Activated T-cell treated with anti-CD3 and anti-CD28 coated beads for 48 hours (primary cell): ENCODE measurements at regions not wholly inside any gene's neighbourhood (a gene's known extent, or its start where the extent isn't known, plus 50 kb on each side); places are given as distances from the start of the nearest gene placed in this dataset.

Experiments used
- DNase-seq: peaks from one replicate; pipeline ENCODE4 v3.0.0-alpha.2; 2020; ENCODE audit warnings: low read depth

GRCh38 chr7:3234851-3235250 is 66.2 kb upstream of the SDK1 start:
- no peak for DNase-seq

GRCh38 chr7:3235322-3235721 is 65.7 kb upstream of the SDK1 start:
- no peak for DNase-seq

GRCh38 chr7:3236268-3236667 is 64.8 kb upstream of the SDK1 start:
- DNase-seq: no peak

GRCh38 chr7:3238525-3239210 is 62.4 kb upstream of the SDK1 start:
- no peak for DNase-seq

GRCh38 chr7:3239291-3239691 is 61.8 kb upstream of the SDK1 start:
- no peak for DNase-seq

GRCh38 chr7:3240826-3241430 is 60.1 kb upstream of the SDK1 start:
- DNase-seq: no peak

GRCh38 chr7:3241686-3242258 is 59.3 kb upstream of the SDK1 start:
- no peak for DNase-seq

- no peak for DNase-seq
Observed at GRCh38 chr7:3242398-3242972, 58.6 kb upstream of the SDK1 start.

- DNase-seq: no peak
Observed at GRCh38 chr7:3243256-3243655, 57.8 kb upstream of the SDK1 start.

GRCh38 chr7:3243680-3244079 is 57.4 kb upstream of the SDK1 start:
- DNase-seq: no peak

- DNase-seq: no peak
Observed at GRCh38 chr7:3244241-3244814, 56.7 kb upstream of the SDK1 start.

- no peak for DNase-seq
Observed at GRCh38 chr7:3245077-3245476, 56.0 kb upstream of the SDK1 start.

- DNase-seq: no peak
Observed at GRCh38 chr7:3245721-3246120, 55.3 kb upstream of the SDK1 start.

- no peak for DNase-seq
Observed at GRCh38 chr7:3246127-3246526, 54.9 kb upstream of the SDK1 start.

GRCh38 chr7:3246651-3247050 is 54.4 kb upstream of the SDK1 start:
- DNase-seq: no peak

GRCh38 chr7:3250725-3251124 is 50.3 kb upstream of the SDK1 start:
- DNase-seq: no peak
